GM18907 (cell line): ENCODE measurements at regions not wholly inside any gene's neighbourhood (a gene's known extent, or its start where the extent isn't known, plus 50 kb on each side); places are given as distances from the start of the nearest gene placed in this dataset.

Experiments
- ATAC-seq: cut with Tn5 transposase; IDR thresholded peaks from one replicate; pipeline ENCODE4 v1.9.1; 2021; ENCODE audit warnings: mild to moderate bottlenecking, moderate library complexity; ENCODE audit not compliant: unreplicated experiment

- ATAC-seq: no peak
Measured at GRCh38 chr10:121217331-121217730, 366.2 kb downstream of the WDR11 start.

DNA sequence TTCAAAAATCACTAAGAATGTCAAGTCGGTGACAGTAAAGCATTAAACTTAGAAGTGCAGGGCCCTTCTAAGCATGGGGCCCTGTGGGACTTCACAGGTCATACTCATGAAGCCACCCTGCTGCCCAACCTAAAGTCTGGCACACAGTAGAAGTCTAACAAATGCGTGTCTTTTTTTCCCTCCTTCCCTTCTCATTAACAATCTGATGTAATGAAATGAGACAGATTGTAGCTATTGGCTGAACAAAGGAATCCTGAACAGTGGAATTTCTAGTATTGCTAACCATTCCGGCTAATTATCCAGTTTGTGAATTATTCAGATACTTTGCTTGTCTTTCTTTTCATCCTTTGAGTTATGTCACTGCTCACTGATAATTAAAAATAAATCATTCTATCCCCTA, 369.9 kb downstream of the WDR11 start:
- ATAC-seq: no peak

- ATAC-seq: no peak
Measured at GRCh38 chr10:121221991-121222390, 370.8 kb downstream of the WDR11 start.

DNA sequence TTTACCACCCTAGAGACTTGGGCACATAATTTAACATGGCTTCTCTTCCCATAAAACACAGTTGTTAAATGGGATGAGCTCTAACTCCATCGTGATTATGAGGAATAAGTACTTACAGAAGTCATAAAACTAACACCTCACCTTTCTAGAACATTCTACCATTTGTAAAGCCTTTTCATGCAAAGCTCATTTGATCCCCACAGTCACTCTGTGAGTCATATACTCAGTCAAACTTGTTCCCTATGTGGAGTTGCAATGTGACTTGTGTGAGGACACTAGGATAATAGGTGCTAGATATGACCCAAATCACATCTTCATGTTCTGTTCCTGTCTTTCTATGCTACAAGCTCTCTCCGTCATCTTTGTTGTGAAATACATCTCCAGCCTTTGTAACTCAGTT, 371.7 kb downstream of the WDR11 start:
- ATAC-seq: no peak

GRCh38 chr10:121231079-121231478, 367.2 kb downstream of the FGFR2 start:
- no peak for ATAC-seq

GRCh38 chr10:121232494-121232893, 365.8 kb downstream of the FGFR2 start:
- no peak for ATAC-seq

- ATAC-seq: no peak
Measured at GRCh38 chr10:121235692-121236091, 362.6 kb downstream of the FGFR2 start.

DNA sequence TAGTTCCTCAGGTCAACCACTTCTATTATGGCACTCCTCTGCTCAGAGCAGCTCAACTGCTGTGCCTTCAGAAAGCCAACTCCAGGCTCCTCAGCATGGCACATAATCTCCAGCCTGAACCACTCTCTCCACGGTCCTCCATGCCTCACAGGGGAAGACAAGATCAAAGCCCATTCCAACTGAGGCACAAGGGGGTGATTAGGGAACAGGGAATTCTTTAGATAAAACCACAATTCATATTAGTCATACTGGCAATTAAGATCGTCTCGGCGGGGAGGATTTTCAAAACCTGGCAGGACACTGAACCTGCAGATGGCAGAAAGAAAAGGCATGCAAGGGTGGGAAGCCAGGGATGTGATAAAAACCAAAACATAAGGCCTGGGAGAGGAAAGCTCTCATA, 361.6 kb downstream of the FGFR2 start:
- no peak for ATAC-seq

- no peak for ATAC-seq
Measured at GRCh38 chr10:121237718-121238117, 360.5 kb downstream of the FGFR2 start.

DNA sequence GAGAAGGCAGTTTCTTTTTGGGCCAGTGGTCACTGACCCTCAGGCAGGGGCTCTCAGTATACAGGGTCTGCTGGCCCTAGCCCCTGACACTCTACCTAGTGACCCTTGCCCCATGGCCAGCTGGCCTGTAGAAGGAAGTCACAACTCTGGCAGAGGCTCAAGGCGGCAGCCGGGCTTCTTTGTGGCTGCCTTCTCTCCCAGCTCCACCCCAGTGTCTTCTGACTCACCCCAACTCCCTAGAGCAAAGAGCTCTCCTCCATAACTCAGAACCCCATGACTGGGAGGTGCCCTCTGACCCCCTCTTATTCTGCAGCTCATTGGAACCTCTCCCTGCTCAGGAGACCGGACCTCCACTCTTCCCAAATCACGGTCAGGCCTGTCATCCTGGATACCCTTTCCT, 358.2 kb downstream of the FGFR2 start:
- ATAC-seq: no peak

GRCh38 chr10:121240556-121240955, 357.7 kb downstream of the FGFR2 start:
- no peak for ATAC-seq

GRCh38 chr10:121241337-121241736, 356.9 kb downstream of the FGFR2 start:
- no peak for ATAC-seq

- ATAC-seq: no peak
Measured at GRCh38 chr10:121242741-121243608, 355.3 kb downstream of the FGFR2 start.

DNA sequence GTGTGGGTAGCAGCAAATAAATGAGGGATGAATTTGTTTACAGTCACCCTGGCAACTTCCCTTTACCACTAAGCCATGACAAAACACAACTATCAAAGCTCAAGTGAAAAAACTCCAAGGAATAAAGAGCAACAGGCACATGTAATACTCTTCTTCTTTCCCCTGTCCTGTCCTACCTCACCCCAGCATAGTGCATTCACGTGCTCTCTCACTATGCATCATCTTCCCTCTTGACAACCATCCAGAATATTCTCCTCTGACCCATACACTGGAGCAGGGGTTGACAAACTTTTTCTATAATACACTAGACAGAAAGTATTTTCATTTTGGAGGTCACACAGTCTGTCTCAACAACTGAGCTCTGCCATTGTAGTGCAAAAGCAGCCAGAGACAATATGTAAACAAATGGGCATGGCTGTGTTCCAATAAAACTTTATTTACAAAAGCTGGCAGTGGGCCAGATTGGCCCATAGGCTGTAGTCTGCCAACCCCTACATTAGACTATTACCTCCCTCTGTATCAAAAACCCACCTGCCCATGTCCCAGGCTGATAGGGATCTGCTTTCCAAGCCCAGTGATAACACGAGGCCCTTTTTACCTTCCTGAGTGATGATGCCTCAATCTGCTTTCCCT, 354.5 kb downstream of the FGFR2 start:
- no peak for ATAC-seq

- ATAC-seq: no peak
Measured at GRCh38 chr10:121244818-121245217, 353.4 kb downstream of the FGFR2 start.

DNA sequence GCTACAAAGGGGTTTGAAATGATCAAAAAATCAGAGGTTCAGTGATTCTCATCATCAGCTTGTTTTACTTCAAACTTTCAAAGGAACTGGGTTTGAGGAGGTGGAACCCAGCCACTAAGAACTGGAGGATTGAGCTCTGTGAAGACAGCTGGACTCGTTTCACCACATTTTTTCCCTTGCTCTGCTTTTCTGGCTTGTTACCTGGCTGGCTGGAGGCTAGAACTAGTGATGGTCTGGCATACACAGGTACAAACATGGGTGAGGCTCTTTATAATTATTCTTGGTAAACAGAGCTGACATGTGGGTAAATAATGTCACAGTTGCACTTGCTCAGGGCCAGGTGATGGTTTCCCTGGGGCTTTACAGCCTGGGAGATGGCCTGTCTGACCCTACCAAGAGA, 352.5 kb downstream of the FGFR2 start:
- no peak for ATAC-seq

- ATAC-seq: no peak
Measured at GRCh38 chr10:121248266-121248665, 350.0 kb downstream of the FGFR2 start.

GRCh38 chr10:121250995-121251764, 347.1 kb downstream of the FGFR2 start:
- ATAC-seq: no peak

- no peak for ATAC-seq
Measured at GRCh38 chr10:121252756-121253155, 345.5 kb downstream of the FGFR2 start.

GRCh38 chr10:121260377-121260776, 337.9 kb downstream of the FGFR2 start:
- no peak for ATAC-seq

DNA sequence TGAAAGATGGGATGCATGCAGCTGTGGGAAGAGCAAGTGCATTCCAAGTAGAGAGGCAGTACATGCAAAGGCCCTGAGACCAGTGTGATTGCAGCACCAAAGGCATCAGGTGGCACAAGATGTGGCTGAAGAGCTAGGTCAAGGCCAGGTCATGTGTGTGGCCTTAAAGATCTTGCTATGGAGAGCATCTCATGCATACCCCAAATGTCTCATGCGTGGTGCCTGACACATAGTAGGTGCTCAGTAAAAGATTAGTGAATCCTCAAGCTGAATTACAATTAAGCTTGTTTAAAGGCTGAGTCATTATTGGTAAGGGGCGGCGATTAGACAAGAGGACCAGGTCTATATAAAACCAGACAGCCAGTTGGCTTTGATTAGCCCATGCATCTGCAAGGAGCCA, 336.6 kb downstream of the FGFR2 start:
- no peak for ATAC-seq
